ENCODE measurements at regions not wholly inside any gene's neighbourhood (a gene's known extent, or its start where the extent isn't known, plus 50 kb on each side); places are given as distances from the start of the nearest gene placed in this dataset.

- DNase-seq (ENCODE audit: low read depth in 4 of 4, low spot score in 3 of 4) = no peak
Measured at GRCh38 chr11:16448123-16448717, 91.9 kb upstream of the SOX6 start.

DNA sequence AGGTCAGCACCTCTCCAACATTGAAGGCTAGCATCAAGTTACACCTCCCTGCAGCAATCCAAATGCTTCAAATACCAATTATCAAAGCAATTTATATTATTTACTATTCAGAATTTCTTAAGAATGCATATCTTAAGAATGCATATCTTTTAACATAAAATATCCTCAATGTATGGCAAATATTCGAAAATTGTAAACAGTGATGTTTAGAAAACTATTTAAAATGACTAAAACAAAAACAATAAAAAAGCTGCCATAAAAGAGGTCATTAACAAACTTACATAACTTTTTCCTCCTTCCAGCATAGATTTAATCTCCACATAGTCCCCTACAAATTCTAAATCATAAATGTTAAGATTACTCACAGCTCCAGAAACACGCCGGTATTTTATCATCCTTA, 85.1 kb upstream of the SOX6 start:
- no peak for DNase-seq (ENCODE audit: low read depth in 4 of 4, low spot score in 3 of 4)

GRCh38 chr11:16440136-16440535, 83.8 kb upstream of the SOX6 start:
- no peak for DNase-seq (ENCODE audit: low read depth in 4 of 4, low spot score in 3 of 4)

DNA sequence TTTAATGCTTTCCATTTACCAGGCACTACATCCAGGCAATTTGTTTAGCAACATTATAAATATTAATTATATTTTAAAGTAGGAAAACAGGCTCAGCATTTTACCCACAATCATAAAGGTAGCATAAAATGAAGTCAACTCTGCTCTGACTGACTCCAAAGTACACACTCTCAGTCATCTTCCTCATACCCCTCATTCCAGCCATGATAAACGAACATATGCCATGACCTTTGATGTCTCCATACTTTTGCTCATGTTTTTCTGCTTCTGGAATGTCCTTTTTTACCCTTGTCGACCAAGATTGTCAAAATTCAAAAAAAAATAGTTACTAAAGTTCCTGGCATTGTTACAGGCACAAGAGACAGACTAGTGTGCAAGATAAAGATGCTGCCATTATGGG, 77.7 kb upstream of the SOX6 start:
- no peak for DNase-seq (ENCODE audit: low read depth in 4 of 4, low spot score in 3 of 4)

- no peak for DNase-seq (ENCODE audit: low read depth in 4 of 4, low spot score in 3 of 4)
Measured at GRCh38 chr11:16430674-16431073, 74.3 kb upstream of the SOX6 start.

GRCh38 chr11:16421826-16422225, 65.5 kb upstream of the SOX6 start:
- no peak for DNase-seq (ENCODE audit: low read depth in 4 of 4, low spot score in 3 of 4)

DNA sequence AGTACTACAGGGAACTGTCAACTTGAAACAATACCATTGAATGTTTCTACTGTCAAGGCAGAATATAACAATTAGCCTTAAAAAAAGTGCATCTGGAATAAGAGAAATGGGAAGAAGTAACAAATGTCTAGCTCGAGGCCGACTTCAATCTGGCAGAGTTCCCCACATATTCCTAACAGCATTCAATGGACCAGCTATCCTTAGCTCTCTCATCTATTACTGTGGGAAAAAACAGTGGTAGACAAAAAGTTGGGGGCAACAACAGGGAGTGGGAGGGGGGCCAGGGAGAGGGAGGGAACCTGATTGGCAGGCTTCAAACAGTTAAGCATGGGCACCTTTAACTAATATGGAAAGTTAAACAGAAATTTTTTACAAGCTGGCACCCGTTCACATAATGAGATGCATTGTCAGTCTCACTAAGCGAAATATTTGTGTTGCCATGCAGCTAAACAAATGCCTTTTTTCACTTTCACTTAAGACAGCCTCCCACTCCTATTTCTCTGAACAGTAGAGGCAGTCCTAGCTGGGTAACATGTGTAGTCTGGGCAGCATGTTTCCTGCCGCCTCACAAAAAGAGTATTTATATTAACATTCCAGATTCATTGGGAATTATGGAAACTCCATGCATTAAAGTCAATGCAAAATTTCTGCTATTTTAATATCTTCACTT, 62.2 kb upstream of the SOX6 start:
- peak in 1 of 4 donors; percentile 20 for DNase-seq (ENCODE audit: low read depth in 4 of 4, low spot score in 3 of 4)

- DNase-seq (ENCODE audit: low read depth in 4 of 4, low spot score in 3 of 4) = no peak
Measured at GRCh38 chr11:16412525-16413172, 56.3 kb upstream of the SOX6 start.

DNA sequence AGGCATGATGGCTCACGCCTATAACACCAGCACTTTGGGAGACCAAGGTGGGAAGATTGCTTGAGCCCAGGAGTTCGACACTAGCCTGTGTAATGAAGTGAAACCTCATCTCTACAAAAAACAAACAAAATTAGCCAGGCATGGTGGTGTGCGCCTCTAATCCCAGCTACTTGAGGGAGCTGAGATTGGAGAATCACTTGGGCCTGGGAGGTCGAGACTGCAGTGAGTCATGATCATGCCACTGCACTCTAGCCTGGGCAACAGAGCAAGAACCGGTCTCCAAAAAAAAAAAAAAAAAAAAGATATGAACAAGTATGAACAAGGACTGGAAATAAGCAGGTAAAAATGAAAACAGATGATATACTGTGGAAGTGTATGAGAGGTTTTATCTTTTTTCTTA, 54.1 kb upstream of the SOX6 start:
- no peak for DNase-seq (ENCODE audit: low read depth in 4 of 4, low spot score in 3 of 4)

DNA sequence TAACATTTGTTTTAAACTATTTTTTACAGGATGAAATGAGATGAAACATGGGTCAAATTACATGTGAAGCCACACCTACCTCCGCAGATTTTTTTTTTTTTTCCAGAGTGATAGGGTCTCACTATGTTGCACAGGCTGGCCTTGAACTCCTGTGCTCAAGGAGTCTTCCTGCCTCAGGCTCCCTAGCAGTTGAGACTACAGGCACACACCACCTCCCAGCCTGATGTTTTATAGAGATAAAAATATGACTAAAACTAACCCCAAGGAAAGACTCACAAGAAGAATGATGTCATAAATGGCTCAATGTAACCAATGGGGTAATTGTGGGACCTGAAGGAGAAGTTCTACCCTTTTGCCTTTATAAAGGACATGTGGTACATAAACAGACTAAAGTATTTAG, 52.3 kb upstream of the SOX6 start:
- no peak for DNase-seq (ENCODE audit: low read depth in 4 of 4, low spot score in 3 of 4)

GRCh38 chr11:16406226-16406625, 49.9 kb upstream of the SOX6 start:
- DNase-seq (ENCODE audit: low read depth in 4 of 4, low spot score in 3 of 4) = no peak
